ENCODE measurements at regions not wholly inside any gene's neighbourhood (a gene's known extent, or its start where the extent isn't known, plus 50 kb on each side); places are given as distances from the start of the nearest gene placed in this dataset.
"Not testable (repeated sequence)": the region's sequence is repeated elsewhere in the genome, so short reads cannot be mapped to it uniquely, and the experiment has no call there.

DNA sequence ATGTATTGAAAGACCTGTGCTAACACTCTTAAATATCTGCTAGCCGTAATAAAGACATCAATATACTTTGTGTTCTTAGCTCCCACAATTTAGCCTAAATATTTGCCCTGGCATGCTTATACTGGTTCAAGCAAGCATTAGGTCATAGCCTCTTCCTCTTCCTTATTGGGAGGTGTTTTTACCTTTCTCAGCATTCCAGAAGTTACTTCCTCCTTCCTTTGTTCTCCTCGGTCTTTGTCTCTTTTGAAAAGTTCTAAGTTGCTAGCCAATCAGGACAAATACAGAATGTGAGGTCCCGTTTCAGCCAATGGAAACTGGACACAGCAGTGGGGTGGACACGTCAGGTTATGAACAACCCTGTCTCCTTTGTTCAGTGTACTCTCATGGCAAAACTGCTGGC, 2543.6 kb downstream of the PCDH9 start:
- DNase-seq (ENCODE audit: low read depth in 2 of 2) = not testable (repeated sequence)

DNA sequence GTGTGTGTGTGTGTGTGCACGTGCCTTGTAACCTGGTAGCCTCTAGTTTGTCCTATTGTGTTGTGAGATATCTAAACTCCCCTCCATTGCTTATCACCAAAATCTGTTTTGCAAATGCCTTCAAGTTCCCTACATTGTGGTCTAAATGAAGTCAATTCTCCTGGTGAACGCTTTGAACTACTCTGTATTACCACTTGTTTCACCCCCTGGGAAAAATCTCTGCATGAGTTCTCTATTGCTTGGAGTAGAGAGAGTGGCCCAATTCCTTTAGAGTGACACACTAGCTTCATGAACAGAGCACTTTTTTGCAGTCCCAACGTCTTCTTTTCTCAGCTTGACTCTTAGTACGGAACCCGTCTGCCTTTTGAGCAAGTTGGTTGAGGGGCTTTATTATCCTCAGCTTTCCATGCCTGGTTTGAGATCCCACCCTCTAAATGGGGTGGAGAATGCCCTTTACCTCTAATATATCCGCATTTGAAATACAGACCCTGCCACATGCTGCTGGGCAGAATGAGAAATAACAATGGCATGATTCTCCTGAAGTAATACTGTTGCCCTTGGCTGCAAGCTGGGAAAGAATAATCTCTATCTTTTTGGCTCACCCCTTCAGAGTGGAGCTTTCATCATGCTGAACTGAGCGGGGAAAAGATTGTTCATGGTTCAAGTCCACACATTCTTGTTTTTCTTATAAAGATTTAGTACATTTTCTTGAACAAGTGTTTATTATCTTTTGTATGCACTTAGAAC, 2545.3 kb downstream of the PCDH9 start:
- DNase-seq (ENCODE audit: low read depth in 2 of 2) = no peak

DNA sequence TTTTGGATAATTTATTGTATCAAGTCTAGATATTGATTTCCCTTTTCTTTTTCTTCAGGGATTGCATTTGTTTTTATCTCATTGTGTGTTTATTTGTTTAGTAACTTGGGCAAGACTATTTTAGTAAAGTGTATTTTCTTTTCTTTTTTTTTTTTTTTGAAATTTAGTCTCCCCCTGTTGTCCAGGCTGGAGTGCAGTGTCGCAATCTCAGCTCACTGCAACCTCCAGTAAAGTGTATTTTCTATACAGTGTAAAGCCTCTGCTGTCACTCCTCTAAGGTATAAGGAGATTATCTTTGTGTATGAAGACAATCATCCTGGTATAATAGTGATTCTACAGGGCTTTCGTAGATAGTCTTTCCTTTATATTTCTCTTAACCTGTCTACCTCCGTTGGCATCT, 2546.0 kb downstream of the PCDH9 start:
- no peak for DNase-seq (ENCODE audit: low read depth in 2 of 2)

DNA sequence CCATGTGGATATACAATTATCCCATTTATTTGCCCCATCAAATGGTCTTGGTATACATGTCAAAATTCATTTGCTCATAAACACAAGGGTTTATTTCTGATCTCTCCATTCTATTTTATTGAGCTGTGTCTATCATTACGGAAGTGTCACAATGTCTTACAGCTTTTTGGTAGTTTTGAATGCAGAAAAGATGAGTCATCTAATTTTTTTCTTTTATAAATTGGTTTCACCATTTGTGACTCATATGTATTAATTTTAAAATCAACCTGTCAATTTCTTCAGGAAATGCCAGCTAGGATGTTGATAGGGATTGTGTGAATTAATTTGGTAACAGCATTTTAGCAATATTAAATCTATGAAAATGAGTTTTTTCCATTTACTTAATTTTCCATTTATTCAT, 2549.4 kb downstream of the PCDH9 start:
- DNase-seq (ENCODE audit: low read depth in 2 of 2) = no peak

DNA sequence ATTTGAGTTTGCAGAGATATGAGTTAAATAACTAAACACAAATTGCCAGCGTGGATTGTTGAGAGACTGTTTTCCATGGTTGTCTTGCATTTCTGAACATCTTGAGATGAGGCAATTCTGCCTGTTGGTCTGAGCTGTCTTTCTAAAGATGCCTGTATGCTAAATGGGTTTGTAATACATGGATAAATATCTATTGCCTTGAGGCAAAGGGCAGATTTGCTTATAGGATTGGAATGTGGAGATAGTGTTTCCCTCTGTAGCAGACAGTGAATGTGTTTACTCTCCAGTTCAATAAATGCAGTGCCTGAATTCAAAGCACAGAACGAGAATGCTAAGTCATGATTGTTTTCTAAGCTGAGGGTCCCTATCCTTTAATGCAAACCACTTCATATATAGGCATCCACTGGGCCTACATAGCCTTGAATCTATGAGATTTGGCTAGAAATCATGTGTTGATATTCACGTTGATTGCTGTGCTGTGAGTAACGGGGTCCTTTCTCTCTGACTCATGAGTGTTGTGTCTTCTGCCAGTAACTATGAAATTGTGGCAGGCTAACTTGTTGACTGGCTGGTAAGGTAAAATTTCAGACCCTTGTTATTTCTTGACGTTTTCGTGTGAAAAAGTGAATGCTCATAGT, 2554.8 kb downstream of the PCDH9 start:
- DNase-seq (ENCODE audit: low read depth in 2 of 2) = no peak

DNA sequence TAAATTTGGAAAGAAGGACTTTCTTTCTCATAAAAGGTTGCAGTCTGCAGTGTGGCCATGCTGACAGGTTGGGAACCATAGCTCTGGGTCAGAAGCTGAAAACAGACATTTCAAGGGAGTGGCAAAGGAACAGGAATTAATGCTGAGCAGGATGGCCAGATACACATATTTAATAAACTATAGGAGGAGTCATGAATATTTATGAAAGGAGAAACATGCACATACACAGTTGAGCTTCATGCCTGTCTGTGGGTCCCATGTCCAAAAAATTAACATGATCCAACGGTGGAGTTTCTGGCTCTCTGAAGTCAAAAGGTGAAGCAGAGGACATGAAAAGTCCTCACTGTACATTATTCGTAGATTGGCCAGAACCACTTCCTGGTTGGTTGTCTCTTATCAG, 2556.0 kb downstream of the PCDH9 start:
- DNase-seq (ENCODE audit: low read depth in 2 of 2) = no peak

DNA sequence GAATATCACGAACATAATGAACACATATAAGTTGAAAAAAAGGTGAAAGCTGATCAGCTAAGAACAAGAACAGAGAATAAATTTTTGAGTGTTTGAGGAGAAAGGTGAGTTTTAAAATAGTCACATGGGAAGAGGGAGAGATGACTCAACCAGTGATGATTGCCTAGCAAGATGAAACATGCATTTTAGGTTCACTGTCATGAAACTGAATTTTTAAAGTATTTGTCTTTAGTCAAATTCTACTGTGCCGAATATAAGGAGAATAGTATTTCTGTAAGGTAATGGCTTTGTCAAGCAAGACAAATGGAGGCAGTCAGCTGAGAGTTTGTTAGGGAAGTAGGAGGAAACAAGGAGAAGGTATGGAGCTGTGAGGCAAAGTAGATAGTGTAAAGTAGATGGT, 2557.4 kb downstream of the PCDH9 start:
- DNase-seq (ENCODE audit: low read depth in 2 of 2) = no peak

DNA sequence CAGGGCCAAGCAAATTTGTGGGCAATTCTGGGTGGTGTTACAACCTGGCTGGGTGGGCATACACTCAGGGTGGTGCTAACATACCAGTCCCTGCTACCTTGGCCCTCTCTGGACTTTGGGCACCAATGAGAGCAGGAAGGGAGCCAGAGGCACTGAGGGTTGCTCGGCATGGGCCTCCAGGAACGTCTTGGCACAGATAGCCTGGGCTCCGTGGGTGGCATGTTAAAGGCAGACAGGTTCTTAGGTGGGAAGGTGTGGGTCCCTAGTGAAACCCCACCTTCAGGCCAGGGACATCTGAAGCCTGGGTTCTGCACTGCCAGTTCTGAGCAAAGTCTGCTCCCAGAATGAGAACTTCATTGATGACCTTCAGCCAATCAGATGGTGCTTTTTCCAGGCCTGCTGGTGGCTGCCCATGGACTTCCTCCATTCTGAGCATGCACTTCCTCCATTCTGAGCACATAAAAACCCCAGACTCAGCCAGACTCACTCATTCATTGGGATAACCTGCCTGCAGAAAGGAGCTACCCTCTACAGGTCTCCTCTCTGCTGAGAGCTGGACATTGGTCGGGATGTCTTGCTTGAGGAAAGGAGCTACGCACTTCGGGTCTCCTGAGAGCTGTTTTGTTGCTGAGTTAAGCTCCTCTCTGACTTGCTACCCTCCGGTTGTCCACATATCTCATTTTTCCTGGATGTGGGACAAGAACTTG, 2567.1 kb downstream of the PCDH9 start:
- no peak for DNase-seq (ENCODE audit: low read depth in 2 of 2)

DNA sequence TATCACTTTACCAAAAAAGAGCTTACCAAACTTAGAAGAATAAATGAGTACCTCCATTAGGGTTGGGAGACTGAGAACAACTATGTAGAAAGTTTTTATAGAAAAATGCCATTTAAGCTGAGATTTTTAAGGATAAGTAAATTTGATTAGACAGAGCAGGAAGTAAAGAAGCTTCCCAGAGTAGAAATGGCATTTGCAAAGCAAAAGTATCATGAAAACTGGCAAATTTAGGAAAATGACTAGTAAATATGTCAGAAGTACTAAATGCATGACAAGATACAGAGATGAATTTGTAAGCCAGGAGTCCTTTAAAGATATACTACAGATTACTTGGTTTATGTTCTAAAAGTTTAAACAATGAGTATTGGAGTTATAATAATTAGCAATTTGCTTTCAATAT, 2581.8 kb downstream of the PCDH9 start:
- DNase-seq (ENCODE audit: low read depth in 2 of 2) = no peak

DNA sequence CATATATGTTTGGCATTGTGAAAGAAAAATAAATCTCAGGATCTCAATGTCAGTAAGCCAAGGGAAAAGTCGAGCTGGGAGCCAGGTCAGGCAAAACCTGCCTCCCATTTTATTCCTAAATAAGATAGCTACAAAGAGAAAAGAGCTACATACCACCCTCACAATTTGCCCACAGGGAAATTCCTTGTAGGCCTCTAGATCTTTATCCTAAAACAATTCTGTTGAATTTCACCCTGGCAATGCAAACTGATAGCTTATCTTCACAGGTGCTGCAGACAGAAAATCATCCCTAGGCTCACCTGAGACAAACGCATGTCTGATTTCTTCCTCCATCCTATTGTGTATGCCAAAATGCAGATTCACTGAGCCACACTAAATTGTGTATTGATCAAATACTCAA, 2587.1 kb downstream of the PCDH9 start:
- DNase-seq (ENCODE audit: low read depth in 2 of 2) = no peak

DNA sequence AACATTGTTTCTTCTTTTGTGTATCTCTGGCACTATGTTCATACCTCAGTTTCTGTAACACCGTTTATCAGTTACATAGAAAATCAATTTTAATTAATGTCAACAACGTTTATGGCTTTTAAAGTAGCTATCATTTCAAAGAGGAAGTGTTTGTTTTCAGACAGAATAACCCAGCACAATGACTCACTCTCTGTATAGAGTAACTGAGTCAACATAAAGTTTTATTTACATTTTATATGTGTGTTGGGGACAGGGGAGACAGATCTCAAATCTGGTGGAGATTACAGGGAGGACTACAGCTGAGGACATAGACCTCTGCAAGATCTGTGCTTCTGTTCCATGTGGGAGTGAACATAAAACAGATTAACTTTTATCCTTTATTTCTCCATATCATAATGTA, 2590.1 kb downstream of the PCDH9 start:
- DNase-seq (ENCODE audit: low read depth in 2 of 2) = no peak

DNA sequence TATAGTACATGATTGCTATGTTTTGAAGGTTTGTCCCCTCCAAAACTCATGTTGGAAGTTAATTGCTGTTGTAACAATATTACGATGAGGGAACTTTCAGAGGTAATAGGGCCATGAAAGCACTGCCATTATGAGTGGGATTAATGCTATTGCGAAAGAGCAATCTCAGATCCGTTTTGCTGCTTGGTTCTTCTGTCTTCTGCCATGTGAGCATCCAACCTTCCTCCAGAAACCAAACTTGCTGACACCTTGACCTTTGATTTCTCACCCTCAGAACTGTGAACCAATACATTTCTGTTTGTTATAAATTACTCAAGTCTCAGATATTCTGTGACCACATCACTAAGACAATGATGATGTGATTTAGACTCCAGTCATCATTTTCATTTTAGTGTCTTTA, 2590.9 kb downstream of the PCDH9 start:
- DNase-seq (ENCODE audit: low read depth in 2 of 2) = no peak

DNA sequence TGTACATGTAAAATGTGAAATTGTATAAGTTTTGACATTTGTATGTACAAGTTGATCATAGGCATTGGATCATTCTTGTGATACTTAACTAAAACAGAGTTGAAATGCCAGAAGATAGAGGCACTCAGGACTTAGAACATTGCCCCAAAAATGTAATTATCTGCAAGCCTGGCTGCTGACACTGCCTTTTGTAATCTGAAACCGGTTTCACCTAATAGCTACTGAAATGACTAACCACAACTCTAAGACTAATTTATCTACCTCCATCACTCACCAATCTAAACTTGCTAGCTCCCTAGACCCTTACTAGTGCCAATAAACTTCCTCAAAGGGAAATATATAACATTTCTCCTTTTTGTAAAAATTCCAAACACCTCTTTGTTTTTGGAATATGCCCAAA, 2596.2 kb downstream of the PCDH9 start:
- DNase-seq (ENCODE audit: low read depth in 2 of 2) = no peak

DNA sequence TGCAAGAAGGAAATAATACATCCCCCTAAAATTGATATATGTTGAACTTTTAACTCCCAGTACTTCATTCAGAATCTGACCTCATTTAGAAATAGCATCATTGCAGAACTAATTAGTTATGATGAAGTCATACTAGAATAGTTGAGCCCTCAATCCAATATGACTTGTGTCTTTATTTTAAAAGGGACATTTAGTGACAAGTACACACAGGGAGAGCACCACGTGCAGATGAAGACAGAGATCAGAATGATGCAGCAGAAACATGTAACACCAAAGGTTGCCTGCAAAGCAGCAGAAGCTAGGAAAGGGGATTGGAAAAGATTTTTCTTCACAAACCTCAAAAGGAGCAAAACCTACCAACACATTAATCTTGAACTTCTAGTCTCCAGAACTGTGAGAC, 2602.5 kb downstream of the PCDH9 start:
- no peak for DNase-seq (ENCODE audit: low read depth in 2 of 2)

DNA sequence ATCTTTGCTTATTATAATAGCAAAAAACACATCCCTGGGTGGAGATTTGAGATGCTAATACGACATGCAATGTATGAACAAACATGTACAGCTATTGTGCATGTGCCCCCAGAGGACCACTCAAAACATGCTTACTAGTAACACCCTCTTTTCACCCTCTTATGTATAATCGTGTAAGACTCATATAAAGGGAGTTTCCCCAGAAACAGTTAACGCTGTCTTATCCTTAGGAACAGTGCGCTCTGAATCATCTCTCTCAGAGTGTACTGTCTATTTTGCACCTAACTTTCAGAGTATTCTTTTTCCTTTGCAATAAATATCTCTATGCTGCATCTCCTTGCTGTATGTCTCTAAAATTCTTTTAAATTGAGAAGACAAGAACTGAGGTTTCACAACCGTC, 2604.0 kb downstream of the PCDH9 start:
- no peak for DNase-seq (ENCODE audit: low read depth in 2 of 2)

DNA sequence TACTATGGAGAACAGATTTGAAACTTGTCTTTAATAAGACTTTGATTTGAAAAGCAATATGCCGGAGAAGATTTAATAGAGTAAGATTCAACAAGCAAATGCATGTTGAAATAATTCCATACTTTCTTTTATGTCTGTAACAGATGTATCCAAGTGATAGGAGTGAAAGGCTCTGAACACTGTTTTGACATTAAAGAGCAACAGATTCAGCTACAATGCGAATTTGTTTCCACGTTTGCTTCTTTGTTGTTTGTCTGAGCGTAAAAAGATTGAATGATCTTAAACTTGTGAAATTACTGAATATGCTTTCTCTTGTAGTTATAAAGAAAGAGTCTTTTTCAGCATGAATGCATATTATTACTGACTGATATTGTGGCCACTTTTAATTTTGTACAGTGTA, 2612.9 kb downstream of the PCDH9 start:
- no peak for DNase-seq (ENCODE audit: low read depth in 2 of 2)

DNA sequence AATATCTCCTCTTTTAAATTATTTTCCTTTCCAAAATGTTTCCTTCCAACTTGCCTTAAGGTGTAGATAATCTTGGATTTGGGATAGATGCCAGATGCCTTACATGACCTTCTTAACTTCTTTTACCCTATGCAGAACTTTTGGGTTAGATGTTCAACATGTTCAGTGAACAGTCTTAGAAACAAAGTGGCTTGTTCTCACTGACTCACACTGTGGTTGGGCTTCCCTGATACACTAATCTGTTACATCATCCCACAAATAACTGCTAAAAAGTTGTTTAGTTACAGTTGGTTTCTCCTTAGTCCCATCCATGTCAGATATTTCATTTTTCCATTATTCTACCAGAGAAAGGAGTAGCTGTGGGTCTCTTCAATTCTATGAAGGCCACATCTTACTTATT, 2638.2 kb downstream of the PCDH9 start:
- no peak for DNase-seq (ENCODE audit: low read depth in 2 of 2)

DNA sequence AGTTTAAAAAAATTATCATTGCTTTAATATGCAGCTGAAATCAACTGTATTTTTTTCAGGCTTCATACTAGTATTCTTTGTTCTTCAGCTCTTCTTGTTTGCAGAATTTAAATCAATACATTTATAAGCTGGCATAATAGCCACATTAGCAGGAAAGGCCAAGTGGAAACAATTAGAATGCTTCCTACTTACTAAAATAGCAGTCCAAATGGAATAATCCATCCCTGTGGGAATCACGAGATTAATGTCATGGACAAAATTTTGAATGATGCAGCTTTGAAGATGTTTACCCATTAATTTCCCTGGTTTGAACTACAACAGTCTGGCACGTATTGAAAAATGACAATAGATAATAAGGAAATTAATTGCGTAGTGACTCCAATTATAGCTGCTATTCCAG, 2650.8 kb downstream of the PCDH9 start:
- no peak for DNase-seq (ENCODE audit: low read depth in 2 of 2)

DNA sequence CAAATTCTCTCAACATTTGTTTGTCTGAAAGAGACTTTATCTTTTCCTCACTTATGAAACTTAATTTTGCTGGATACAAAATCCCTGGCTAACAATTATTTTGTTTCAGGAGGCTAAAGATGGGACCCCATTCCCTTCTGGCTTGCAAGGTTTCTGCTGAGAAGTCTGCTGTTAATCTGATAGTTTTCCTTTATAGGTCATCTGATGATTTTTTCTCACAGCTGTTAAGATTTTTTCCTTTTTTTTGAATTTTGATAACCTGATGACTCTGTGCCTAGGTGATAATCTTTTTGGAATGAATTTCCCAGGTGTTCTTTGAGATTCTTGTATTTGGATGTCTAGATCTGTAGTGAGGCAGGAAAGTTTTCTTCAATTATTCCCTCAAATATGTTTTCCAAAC, 2661.4 kb downstream of the PCDH9 start:
- no peak for DNase-seq (ENCODE audit: low read depth in 2 of 2)

DNA sequence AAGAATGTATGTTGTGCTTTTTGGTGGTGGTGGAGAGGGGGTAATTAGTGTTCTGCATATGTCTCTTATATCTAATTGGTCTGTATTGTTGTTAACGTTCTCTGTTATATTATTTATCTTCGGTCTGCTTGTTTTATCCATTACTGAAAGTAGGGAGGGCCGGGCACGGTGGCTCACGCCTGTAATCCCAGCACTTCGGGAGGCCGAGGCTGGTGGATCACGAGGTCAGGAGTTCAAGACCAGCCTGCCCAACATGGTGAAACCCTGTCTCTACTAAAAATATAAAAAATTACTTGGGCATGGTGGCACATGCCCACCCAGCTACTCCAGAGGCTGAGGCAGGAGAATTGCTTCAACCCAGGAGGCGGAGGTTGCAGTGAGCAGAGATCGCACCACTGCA, 2672.1 kb downstream of the PCDH9 start:
- not testable (repeated sequence) for DNase-seq (ENCODE audit: low read depth in 2 of 2)

DNA sequence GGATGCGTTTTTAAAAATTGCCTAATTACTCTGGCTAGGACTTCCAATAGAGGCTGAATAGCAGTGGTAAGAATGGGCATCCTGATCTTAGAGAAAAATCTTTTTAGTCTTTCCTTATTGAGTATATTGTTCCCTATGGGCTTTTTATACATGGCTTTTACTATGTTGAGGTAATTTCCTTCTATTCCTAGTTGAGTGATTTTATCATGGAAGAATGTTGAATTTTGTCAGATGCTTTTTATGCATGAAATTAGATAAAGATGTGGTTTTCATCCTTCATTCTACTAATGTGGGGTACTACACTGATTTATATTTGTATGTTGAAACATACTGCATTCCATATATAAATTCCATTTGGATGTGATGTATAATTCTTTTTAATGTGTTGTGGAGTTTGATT, 2673.8 kb downstream of the PCDH9 start:
- DNase-seq (ENCODE audit: low read depth in 2 of 2) = no peak

DNA sequence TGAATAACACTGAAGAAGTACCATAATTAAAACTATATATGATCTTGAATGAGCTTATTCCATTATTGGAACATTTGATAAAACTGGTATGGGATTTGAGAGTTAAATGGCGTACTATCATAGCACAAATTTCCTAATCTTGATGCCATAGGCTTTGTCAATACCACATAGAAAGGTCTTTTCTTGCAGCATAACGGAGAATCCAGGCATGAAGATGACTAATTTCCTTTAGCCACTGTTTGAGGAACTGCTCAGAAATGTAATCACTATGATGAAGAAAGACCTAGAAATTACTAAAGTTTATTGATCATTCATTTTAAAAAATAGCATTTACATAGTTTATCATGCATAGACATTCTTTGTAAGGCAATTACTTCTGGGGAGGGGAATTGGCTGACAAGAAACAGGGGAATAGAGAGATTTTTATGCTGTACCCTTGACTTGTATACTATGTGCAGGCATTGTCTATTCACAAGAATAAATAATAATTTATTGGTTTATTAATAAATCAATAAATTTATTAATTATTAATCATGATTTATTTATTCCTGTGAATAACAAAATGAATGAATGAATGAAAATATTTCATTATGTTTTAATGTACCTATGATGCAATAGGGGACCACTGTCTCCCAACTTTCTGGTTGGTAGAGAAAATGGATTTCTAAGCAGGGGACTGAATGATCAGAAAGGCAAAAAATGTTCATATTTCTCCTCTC, 2676.6 kb downstream of the PCDH9 start:
- no peak for DNase-seq (ENCODE audit: low read depth in 2 of 2)

DNA sequence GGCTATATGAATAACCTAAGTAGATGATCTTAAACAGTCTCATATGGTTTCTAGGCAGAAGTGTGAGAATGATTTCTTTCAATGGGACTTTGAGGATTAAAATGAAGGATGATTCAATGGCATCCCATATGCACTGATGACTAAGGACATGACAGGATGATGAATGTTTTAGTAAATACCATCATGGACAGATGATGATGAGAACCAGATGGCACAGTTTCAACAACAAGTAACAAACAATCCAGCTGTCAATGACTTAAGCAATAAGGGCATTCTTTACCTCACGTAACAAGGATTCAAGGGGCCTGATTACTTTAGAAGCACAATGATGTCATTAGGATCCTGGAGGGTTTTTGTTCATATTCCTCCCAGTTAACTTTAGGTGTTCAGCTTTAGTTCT, 2678.4 kb downstream of the PCDH9 start:
- DNase-seq (ENCODE audit: low read depth in 2 of 2) = no peak
